GM12872 (cell line): ENCODE measurements at regions not wholly inside any gene's neighbourhood (a gene's known extent, or its start where the extent isn't known, plus 50 kb on each side); places are given as distances from the start of the nearest gene placed in this dataset.

ENCODE experiments used
- CTCF ChIP-seq: IDR thresholded peaks from 3 replicates; pipeline ENCODE4 v1.5.1; 2011; ENCODE audit warnings: low read depth, mild to moderate bottlenecking, low read length, moderate library complexity; ENCODE audit not compliant: insufficient read depth

GRCh38 chr6:159623156-159623555 lies 69.9 kb downstream of the SOD2 start:
- TF ChIP-seq CTCF: no peak

GRCh38 chr6:159620947-159621346 lies 72.1 kb downstream of the SOD2 start:
- TF ChIP-seq CTCF: no peak

- no peak for TF ChIP-seq CTCF
These were observed 75.6 kb downstream of the SOD2 start for GRCh38 chr6:159617444-159617843.

- no peak for TF ChIP-seq CTCF
These were observed 76.6 kb downstream of the SOD2 start for GRCh38 chr6:159616456-159616855.

- no peak for TF ChIP-seq CTCF
These were observed 77.1 kb downstream of the SOD2 start for GRCh38 chr6:159615918-159616317.

GRCh38 chr6:159610881-159611280 lies 82.2 kb downstream of the SOD2 start:
- no peak for TF ChIP-seq CTCF

- TF ChIP-seq CTCF: no peak
These were observed 83.3 kb downstream of the SOD2 start for GRCh38 chr6:159609652-159610178.
